Activated CD4-positive, alpha-beta T cell treated with anti-CD3 and anti-CD28 coated beads, Interleukin-2, amount 50 U/mL, for 1 hour (primary cell): ENCODE measurements at regions not wholly inside any gene's neighbourhood (a gene's known extent, or its start where the extent isn't known, plus 50 kb on each side); places are given as distances from the start of the nearest gene placed in this dataset.

Experiments used
- DNase-seq: peaks from one replicate; pipeline ENCODE4 v3.0.0-alpha.2; 2020

- DNase-seq = no peak
Observed at GRCh38 chr1:87888446-87888845, 559.8 kb downstream of the LMO4 start.

DNA sequence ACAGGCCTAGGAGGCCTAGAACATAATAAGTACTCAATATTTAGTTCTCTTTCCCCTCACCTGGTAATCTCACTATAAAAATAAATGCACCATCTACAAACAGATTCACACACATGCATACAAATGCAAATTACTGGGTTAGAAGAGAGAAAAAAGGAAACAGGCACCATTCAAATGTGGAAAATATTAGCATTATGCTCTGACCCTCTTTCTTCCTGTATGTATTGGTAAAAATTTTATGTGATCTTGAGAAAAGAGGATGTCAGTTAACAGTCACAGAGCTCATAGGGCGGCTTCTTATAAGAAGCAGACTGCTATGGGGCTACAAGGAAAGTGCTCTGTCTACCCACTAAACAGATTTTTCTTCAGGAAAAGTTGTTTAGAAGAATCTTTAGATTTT, 565.4 kb downstream of the LMO4 start:
- no peak for DNase-seq

GRCh38 chr1:87897481-87897880, 568.8 kb downstream of the LMO4 start:
- no peak for DNase-seq

DNA sequence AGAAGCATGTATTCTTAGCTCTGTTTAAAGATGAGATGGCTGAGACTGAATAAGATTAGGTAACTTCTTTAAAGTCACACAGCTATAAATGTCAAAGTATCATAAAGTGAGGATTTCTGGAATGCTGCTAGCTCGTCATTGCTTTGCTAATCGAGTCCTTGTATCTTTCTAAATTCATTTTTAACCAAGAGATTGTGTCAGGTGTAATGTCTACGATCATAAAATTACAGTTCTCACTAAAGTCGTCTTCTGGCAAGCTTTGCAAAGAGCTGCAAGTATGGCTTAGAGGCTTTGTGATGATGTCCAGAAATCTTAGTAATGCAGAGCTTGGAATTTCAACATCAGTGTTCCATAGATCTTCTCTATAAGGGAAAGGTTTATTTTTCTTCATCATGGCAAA, 569.8 kb downstream of the LMO4 start:
- DNase-seq = no peak

DNA sequence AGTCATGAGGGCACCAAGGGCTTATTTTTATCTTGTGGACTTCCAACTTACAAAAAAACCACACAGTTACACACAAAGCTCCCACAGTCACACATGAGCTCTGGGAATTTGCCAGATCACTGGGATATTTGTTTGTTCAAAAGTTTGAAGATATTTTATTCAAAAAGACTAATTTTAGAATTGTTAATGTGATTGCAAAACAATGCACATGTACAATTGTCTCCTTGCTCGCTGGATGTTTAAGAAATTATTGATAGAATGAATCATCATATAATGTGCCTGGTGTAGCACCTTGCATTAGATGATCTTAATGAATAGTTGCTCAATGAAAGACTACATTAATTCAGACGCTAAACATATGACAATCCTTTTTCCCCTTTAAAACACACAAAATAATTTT, 570.3 kb downstream of the LMO4 start:
- DNase-seq = no peak

- no peak for DNase-seq
Observed at GRCh38 chr1:87899746-87900145, 571.1 kb downstream of the LMO4 start.

DNA sequence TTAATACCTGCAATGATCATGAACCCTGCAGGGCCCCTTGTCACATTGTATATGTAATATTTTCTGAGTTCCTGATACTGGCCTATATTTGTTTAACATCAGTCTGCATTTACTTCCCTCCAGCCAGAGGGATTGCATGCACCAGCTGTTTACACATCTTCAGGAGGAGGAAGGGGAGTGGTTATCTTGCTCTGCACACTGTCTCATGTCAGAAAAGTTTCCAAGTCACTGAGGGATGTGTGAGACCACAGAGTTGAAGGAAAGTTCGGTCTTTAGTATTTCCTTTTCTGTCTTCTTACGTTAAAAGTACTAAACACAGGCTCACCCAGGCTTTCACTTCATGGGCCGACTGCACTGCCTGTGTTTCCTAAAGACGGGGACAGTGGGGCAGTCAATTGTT, 574.1 kb downstream of the LMO4 start:
- DNase-seq = no peak

DNA sequence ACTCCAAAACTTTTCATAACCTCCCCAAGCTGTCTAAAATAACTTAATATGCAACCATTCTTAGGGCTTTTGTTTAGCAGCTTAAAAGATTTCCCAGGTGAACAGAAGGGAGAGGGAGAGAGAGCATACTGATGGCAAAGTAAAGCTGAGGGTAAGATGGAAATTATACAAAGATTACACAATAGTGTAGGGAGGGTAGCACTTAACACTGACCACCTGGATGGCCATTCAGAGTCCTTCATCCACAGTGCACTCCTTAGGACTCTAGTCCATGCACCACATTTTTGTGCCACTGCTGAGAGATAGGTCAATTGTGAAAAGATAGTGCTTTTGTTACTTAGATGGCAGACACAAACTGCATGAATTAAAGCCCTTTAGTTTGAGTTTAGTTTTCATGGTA, 574.6 kb downstream of the LMO4 start:
- no peak for DNase-seq

GRCh38 chr1:87904651-87905050, 576.0 kb downstream of the LMO4 start:
- DNase-seq = no peak

GRCh38 chr1:87905651-87906050, 577.0 kb downstream of the LMO4 start:
- DNase-seq = no peak

DNA sequence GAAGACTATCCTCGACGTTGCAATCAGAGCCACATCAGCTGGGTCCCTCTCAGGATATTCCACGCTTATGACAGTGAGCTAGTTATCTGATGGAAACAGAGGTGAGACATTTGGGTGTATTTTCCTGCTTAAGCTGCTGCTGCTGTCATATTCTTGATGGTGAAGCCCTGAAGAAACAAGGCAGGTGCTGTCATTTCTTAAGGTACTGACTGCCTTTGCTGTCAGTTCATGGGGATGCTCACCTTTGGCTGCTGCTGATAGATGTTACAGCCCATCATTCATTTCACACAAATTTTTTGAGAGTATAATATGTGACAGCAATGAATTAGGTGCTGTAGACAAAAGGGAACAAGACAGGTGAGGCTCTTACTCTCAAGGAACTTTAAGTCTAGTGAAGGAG, 577.4 kb downstream of the LMO4 start:
- no peak for DNase-seq

DNA sequence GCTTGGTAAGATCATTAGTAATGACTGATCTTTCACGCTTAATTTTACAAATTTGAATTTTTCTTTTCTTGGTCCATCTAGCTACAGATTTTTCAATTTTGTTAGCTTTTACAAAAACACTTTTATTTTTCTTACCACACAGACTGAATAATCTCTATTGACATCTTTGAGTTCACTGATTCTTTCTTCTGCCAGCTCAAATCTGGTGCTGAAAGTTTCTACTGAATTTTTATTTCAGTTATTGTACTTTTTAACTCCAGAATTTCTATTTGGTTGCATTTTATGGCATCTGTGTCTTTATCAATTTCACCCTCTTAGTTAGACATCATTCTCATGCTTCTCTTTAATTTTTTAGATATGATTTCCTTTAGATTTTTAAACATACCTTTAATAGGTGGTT, 584.7 kb downstream of the LMO4 start:
- DNase-seq = no peak

DNA sequence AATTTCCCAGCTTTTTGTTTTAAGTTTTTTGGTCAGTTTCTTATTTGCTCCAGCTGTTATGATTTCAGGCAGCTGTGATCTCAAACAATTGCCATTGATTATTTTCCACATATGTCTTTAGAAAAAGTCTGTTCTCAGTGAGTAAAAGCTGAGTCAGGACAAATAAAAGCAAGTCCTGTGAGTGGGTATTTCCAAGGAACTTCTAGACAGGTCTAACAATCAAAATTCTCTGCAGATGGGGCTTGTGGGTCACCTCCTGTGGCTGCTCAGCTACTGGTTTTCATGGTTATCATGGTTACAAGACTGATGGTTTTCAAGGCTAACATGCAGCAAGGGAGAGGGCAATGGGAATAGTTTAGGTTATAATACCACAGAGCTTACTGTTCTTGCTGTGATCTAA, 585.7 kb downstream of the LMO4 start:
- DNase-seq = no peak

GRCh38 chr1:87915771-87916170, 587.1 kb downstream of the LMO4 start:
- DNase-seq = no peak

GRCh38 chr1:87916965-87917364, 588.3 kb downstream of the LMO4 start:
- no peak for DNase-seq

DNA sequence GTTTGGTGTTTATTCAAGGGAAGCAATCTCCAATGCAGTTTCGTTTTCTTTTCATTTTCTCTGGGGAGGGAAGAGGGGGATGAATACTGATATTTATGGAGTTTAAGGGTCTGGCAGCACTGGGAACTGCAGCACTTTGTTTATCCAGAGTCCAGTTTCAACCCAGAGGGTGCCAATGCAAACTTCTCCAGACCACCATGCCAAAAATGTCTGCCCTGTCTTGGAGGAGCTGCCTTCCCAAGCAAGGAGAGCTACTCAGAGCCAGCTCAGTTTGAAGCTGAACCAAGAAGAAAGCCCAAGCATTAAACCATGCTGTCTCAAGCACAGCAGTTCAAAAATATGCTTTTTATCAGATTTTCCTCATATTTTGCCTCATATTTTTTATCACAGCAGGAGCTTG, 589.7 kb downstream of the LMO4 start:
- no peak for DNase-seq

DNA sequence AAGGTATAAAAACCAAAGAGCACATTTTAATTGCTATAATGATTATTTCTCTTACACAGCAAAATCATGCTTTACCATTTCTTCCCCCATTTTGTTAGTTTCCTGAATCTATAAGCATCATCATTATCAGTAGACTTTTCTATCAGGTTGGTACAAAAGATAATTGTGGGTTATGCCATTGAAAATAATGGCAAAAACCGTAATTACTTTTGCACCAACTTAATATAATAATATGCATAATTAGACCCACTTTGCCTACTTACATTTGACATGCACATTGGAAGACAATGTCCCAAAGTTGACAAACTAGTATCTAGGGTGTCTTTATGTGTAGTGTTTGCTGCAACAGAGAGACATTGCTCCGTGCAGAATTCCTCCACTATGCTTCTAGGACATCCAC, 594.2 kb downstream of the LMO4 start:
- no peak for DNase-seq

DNA sequence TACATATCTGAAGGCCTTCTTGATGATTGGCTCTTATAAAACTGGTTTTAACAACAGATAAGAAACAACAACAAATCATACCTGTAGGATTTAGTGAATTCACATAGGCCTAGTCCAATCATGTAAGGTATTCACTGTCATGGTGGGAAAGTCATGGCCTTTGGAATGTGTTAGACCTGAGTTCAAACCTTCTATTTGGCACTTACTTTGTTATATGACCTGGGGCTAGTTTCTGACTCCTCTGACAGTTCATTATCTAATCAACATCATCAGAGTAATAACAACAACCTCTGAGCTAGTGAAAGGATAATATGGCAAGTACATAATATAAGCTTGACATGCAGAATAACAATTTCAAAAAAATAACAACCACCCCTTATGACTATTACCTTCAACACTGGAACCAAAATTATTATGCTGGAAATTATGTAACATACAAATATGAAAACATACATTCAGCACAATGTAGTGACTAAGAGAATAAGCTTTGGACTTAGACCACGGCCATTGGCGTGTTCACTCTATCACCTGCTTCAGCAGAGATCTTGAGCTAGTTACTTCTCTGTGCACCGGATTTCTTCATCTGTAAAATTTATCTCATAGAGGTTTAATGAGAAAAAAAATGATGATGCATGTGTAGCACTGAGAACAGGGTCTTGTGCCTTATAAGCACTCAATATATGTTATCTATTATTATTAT, 597.6 kb downstream of the LMO4 start:
- no peak for DNase-seq

GRCh38 chr1:87926921-87927320, 598.2 kb downstream of the LMO4 start:
- DNase-seq = no peak

- DNase-seq = no peak
Observed at GRCh38 chr1:87927391-87928280, 599.0 kb downstream of the LMO4 start.

- DNase-seq = no peak
Observed at GRCh38 chr1:87928623-87929022, 599.9 kb downstream of the LMO4 start.

- no peak for DNase-seq
Observed at GRCh38 chr1:87929906-87930305, 601.2 kb downstream of the LMO4 start.

- DNase-seq = no peak
Observed at GRCh38 chr1:87930796-87931195, 602.1 kb downstream of the LMO4 start.

- no peak for DNase-seq
Observed at GRCh38 chr1:87933171-87933570, 604.5 kb downstream of the LMO4 start.

GRCh38 chr1:87935130-87935529, 606.5 kb downstream of the LMO4 start:
- no peak for DNase-seq
